ENCODE measurements at regions not wholly inside any gene's neighbourhood (a gene's known extent, or its start where the extent isn't known, plus 50 kb on each side); places are given as distances from the start of the nearest gene placed in this dataset.

DNA sequence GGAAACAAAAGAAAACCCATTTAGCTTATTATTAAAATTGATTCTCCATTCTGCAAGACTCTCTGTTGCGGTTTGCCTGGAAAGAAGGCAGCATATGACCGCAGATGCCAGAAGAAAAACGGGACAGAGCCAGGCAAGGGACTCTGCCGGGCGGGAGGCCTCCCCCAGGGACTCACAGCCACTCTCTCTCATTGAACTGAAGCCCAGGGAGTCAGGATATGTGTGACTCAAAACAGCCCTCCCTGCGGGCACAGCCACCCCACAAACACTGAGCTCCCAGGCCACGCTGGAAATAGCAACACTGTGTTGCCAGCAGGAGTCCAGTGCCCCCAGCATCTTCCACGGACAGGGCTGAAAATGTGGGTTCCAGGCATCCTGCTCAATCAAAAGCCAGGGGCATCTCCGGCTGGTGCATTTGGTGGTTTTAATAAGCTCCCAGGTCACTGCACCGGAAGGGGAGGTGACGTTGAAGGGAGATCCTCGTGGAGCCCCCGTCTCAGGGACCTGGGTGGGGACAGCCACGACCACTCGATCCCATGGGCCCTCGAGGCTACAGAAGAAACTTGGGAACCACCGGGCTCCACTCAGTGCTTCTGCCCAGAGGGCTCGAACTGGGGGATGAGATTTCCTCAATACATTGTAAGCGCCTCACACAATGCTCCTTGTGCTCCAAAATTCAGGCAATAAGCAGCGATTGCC, 624.5 kb downstream of the TBC1D22A start:
- no peak for DNase-seq

DNA sequence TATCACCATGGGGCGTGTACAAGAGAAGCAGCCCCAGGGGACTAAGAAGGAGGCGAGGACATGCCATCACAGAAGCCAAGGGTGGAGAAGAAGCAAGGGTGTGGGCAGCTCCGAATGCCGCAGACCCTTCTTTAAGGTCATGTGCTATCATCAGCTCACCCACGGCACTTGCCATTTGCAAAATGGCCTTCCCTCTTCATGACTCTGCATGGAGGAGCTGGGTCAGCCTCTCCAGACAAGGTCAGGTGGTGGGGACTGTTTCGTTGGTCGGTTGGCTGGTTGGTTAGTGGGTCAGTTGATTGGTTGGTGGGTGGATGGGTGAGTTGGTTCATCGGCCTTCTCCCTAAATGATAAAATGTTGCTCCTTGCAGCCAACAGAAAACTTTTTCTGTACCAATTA, 622.5 kb downstream of the TBC1D22A start:
- DNase-seq: no peak

DNA sequence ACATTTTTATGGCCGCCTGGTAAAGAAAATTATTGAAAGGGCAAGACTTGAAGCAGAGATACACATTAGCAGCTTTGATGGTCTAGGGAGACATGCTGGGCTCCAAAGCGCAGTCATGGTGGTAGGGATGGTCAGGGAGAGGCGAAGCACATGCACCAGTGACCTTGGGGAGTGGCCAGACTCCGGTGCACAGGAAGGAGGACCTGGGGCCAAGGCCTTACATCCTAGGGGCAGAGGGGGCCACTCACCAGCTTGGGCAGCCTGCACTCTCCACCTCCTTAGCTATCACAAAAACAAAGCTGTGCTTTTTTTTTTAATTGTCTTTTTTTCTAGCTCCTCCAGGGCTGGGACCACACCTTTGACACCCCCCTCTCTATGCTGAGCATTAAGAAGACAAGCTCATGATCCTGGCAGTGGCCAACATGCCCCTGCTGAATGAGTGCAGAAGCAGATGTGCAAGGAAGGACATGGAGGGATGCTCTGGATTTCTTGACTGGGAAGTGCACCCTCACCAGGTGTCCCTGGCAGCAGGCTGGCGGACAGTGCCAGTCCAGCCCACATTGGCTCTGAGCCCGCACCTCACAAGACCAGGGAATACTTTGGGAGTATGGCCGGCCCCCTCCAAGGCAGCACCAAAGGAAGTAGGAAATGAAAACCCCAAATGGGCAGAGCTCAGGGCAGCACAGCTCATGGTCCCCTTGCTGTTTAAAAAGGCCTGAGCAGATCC, 619.9 kb downstream of the TBC1D22A start:
- no peak for DNase-seq

DNA sequence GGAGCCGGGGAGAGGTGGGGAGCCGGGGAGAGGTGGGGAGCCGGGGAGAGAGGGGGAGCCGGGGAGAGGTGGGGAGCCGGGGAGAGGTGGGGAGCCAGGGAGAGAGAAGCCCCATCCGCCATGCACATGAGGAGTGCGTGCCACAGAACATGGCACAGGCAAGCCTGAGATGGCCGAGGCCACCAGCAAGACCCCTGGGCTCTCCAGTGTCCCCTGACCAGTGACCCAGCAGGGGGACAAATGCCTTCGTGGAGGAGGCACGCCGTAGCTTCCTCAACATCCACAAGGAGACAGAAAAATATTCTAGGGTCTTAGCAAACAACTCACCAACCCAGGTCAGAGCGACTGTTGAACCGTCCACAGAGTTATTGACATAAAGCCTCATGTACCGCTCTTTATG, 618.8 kb downstream of the TBC1D22A start:
- no peak for DNase-seq

DNA sequence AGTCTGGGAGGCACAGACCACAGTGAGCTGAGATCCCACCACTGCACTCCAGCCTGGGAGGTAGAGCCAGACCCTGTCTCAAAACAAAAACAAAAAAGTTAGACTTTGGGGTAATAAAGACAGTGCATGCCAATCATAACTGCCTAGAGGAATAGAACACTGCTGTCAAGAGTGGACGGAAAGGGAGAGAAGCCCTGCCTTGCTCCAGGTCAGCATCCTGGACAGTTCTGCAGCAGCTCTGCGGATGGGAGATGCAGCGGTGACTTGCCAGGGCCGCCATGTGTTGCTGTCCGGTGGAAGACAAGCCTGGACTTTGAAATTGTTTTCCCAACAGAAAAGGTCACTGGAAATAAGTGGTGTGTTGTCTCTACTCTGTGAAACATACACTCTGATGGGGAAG, 618.2 kb downstream of the TBC1D22A start:
- DNase-seq: no peak

DNA sequence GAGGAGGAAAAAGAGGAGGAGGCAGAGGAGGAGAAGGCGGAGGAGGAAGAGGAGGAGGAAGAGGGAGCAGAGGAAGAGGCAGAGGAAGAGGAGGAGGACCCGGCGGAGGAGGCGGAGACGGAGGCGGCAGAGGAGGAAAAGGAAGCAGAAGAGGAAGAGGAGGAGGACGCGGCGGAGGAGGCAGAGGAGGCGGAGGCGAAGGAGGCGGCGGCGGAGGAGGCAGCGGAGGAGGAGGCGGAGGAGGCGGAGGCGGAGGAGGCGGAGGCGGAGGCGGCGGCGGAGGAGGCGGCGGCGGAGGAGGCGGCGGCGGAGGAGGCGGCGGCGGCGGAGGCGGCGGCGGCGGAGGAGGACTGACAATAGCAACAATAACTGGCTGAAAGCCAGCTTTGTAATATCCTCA, 616.6 kb downstream of the TBC1D22A start:
- DNase-seq: no peak

DNA sequence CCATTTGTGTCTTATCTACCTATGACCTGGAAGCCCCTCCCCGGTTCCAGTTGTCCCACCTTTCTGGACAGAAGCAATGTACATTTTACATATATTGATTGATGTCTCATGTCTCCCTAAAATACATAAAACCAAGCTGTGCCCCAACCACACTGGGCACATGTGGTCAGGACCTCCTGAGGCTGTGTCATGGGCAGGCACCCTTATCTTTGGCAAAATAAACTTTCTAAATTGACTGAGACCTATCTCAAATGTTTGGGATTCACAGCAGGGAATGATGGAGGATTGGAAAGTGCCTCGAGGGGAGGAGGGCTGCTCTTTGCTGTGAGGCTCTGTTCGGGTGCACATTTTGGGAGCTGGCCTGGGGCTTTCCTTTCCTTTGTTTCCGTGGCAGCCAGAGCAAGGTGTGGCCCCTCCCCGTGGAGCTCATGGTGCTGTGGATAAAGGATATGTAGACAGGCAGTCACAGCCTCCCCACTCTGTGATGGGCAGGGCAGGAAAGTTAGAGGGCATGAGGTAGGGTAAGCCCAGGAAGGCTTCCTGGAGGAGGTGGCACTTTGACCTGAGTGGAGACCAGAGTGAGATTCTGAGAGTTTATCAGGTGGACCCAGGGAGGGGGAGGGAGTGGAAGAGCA, 615.6 kb downstream of the TBC1D22A start:
- no peak for DNase-seq

DNA sequence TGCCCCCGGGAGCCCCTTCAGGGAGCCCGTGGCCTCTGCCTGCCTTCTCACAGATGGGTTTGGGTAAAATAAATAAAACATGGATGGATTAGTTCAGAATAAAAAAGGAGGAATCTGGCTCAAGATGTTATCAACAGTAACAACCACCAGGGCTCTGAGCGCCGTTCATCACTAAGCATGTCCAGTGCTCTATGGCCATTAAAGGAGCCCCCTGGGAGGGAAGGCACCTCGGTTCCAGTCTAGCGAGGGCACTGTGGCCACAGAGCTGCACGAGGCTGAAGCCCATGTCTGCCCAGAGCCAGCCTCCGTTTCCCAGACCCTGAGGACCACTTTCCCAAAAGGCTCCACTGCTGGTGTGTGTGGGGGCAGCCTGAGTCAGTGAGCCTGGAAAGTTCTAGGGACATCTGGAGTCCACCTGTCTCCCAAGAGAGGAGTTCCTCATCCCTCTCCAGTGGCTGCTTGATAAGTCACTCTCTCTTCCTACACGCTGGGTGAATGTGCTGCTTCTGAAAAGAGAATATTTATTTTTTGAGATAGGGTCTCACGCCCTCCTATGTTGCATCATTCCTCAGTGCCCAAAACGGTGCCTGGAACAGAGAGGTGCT, 614.6 kb downstream of the TBC1D22A start:
- DNase-seq: no peak

DNA sequence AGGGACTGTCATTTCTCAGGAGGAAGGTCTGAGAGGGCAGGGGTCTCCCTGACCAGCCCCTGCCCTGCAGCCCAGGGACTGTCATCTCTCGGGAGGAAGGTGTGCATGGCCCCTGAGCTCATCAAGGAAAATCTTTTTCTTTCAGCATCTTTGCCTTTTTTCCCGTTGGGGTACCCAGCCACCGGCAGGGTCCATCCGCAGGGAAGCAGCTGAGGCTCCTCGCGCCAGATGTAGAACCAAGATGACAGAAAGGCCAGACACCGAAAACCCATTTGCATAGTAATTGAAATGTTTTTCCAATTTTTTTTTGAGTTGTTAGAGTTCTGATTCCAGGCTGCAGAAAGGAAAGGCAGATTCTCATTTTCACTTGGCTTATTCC, 613.9 kb downstream of the TBC1D22A start:
- DNase-seq: no peak

DNA sequence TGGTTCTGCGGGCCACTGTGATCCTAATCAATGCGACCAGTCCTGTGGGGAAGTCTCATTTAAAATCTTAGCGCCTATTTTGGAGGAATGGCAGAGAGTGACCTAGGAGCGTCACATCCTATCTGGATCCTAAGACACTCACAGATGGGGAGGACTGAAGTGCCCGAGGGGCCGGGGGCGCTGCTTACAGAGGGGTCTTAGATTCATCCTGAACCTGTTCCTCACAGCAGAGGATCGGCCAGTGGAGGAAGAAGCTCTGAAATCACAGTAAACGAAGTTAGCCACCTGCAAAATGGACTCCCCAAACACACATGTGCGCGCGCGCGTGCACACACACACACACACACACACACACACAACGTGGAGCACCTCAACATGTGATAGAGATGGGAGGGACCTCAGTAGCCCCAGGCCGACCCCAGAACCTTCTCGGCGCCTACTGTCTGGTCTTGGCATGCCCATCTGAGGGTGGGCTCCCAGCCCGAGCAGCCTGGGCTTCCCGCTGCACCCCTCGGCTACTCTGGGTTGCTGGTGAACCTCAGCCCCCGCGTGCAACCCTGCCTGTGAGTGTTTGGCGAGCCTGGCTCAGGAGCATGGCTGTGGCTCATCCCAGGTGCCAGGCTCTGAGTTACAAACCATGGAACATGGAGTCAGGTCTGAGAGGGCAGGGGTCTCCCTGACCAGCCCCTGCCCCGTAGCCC, 613.3 kb downstream of the TBC1D22A start:
- DNase-seq: no peak

DNA sequence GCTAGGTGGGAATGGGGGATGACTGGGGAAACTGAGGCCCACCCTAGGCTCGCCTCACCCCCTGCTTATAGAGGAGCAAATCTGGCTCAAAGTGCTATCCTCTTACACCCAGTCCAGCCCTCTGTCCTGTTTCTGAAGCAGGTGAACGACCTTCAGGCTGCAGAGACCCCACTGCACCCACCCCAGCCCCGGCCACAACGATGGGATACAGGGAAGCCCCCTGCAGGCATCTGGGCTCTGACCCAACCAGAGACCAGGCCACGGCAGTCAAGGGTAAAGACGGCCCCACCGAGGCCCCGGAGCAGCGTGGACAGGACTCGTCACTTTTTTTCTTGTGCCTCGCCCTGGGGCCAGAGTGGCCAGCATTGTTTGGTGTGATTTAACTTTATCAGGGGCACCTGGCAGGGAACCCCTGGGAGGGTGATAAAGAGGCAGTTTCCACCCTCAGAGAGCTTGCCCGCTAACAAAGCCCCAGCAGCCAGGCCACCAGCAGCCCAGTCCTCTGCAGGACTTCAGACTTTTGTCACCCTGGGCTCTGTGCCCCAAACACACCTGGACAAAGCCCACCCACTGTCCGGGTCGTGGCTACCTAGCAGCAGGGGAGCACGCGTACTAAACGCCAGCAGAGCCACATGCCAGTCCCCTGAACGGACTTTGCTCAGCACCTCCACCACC, 612.6 kb downstream of the TBC1D22A start:
- no peak for DNase-seq

DNA sequence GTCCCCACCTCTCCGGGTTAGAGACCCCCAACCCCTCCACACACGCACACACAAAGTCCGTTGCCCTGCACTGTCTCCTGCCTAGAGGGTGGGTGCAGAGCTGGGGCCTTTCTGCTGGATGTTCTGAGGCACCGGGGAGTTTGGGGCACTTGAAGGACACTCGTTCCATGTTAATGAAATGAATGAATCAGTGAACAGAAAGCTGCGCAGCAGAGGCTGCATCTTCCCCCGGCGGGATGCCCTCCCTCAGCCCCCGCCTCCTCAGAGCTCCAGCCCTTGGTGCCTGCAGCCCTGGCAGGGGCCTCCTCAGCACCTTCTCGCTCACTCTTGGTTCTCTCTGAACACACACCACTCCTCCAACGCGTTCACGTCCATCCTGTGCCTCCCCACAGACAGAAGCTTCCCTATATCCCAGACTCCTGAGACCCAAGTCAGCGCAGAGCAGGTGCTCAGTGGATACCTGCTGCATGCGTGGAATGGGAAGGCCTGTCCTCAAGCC, 611.9 kb downstream of the TBC1D22A start:
- DNase-seq: no peak

DNA sequence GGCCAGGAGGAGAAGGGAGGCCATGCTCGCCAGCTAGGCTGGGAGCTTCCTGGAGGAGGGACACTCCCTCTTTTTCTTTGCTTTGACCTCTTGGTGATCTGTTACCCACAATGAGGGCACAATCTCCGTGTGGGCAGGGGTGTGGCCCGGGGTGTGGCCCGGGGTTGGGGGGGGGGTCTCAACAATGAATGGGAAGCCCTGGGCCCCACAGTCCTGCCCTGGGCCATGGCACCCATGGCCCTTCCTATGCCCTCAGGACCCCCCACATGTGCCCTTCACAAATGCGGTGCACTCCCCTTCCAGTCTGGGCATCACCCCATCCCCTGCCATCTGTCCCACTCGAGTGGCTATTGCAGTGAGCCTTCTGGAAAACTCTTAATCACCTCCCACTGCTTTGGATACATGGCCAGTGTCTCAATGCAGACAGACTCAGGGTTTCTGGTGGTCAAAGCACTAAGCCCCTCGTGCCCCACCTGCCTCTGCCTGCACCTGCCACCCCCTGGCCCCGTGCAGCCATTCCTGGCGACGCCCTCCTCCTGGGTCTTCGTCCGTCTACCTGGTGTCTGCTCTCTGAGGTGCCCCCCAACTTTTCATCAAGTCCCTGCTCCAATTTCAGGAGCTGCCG, 611.3 kb downstream of the TBC1D22A start:
- no peak for DNase-seq

DNA sequence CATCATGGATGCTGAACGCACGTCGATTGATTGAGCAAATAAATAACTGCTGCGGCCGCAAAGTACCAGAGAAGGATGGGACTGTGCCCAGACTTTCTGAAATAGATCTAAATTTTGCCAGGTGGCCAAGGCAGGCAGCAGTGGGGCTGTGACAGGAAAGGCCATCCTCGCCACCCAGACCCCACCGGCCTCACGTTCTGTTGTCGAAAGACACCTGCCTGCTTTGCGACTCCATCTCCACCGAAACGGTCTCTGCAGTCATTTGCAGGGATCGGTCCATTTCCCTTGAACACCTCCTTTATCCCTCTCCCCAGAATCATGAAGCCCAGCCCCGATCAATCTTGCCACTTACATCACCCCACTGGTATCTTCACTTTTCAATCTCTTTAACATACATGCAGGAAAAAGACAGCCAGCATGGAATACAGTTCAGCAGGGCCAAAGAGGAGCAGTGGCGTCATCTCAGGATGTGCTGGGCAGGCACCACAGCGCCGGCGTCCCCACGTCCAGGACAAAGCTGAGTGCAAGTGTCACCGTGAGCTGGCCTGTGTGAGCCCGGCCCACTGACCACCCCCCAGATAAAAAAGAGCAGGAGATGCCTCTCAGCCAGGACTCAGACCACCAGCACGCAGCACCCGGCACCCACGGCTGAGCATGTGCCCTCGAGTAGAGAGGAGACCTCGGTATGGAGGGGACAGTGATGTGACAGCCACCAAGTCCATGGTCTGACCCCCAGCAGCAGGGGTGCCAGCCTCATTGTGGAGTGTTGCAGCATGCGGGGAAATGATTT, 610.3 kb downstream of the TBC1D22A start:
- no peak for DNase-seq

DNA sequence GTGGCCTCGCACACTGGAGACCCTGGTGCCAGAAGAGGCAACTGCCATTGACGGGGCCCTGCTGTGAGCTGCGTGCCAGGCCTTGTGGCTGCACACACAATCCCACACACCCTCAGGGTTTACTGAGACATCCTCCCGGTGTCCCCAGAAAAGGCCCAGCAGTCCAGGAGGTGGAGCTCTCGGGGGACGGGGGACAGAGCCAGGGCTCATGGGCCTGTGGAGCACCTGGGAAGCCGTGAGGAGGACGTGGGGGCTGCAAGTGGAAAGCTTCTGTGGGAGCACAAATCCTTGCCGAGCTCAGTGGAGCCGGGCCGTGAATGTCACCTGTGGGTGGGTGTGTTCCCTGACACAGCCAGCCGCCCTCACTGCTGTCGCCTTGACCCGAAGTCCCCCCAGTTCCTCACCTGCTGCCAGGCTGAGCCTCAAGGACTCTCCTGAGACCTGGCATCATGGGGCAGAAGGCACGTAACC, 609.7 kb downstream of the TBC1D22A start:
- no peak for DNase-seq

DNA sequence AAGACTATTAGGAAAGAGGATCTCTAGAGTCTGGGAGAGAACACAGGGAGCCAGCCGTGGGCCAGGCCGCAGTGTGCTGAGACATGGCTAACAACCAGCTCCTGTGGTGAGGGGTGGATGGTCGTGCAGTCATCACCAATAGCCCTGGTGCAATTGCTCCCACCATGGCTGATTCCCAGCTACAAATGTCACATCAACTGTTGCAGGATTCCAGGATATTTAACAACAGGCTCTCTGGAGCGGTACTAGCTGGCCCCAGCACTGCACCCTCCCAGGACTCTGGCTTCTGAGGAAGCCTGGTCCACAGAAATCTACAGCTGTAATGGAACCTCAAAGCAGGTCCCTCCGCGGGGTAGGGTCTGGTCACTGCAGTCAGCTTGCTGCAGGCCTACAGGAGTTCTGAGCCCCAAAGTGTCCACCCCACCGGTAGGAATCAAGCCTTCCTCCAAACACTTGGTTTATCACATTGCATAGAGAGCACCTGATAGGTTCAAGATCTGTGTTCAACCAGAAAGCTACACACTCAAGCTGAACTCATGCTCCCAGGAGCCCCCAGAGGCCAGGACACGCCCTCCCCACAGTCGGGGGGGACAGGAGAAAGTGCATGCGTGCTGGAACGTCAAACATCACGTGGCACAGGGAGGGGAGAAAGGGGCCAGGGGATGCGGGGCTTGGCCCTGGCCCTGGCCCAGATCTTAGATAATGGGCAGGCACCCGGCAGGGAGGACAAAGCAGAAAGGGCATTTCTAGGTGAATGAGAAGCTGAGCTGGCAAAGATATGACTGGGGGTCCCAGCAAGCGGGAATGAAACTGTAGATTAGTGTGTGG, 609.0 kb downstream of the TBC1D22A start:
- DNase-seq: no peak

DNA sequence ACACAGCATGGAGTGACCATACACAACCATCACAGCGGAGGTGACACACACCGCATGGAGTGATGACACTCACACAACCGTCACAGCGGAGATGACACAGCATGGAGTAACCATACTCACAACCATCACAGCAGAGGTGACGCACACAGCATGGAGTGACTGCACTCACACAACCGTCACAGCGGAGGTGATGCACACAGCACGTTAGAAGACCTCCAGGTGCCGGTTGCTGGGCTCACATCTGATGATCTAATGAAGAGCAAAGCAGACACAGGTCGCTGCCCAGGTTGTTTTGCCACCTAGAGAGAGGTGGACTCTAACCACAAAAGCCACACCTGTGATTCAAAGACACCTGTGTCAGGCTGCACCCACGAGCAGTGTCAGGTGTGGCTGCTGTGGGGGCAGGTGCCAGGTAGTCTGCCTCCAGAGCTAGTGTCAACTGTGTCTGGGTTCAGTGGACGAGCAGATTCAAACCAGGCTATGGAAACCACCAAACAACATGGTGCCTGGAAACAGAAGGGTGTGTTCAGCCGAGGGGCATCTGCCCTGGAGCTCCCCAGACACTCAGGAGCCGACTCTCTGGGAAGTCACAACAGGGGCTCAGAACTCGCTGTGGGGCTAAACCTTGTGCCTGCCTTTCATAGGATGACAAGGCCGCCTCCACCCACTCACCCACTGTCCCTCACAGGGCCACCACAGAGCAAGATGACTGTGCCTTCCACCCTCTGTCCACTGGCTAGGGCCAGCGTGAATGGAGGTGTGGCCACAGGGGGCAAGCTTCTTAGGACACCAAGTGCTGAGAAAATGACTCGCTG, 608.2 kb downstream of the TBC1D22A start:
- no peak for DNase-seq

DNA sequence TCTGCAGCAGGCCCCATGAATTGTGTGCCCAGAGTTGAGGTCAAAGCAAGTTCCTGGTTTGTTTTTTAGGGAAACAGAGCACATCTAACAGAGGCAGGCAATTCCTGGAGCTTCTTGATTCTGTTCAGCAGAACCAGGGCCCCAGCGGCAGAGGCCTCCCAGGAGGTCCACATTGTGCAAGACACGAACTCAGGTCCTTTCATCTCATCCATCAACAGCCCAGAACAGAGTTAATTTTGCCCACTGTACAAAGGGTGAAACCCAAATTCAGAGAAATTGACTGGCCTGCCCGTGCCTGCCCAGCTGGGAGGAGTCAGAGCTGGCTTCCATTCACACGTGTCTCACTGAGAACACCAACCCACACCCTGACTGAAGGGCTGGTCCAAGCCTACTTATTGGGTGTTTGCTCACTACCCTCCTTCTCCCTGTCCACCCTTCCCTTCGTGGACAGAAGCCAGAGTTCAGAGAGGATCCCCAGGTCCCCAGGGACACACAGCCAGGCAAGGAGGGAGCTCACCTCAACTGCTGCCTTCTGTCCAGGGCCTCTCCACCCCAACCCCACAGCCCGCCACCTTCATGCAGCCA, 607.1 kb downstream of the TBC1D22A start:
- DNase-seq: no peak

DNA sequence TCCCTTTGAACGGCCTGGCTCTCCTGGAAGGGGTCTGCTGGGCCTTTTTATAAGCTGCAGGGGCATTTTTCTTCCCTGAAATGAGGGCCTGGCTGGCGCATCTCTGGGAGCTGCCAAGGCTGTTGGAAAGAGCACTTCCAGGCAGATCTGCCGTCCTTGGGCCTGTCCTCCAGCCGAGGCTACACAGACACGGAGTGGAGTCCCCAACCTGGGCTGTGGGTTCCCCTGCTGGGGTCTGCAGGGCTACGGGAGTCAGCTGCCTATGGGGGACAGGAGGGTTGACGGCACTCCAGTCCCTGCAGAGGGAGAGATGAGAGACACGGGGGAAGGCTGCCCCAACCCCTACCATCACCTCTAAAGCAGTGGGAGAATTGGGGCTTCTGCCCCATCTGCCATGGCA, 606.6 kb downstream of the TBC1D22A start:
- DNase-seq: no peak
